Hepatic stellate cell (primary cell): ENCODE measurements at regions not wholly inside any gene's neighbourhood (a gene's known extent, or its start where the extent isn't known, plus 50 kb on each side); places are given as distances from the start of the nearest gene placed in this dataset.

Experiments
- DNase-seq: peaks from one replicate; pipeline ENCODE4 v3.0.0; 2011; ENCODE audit warnings: low spot score

DNA sequence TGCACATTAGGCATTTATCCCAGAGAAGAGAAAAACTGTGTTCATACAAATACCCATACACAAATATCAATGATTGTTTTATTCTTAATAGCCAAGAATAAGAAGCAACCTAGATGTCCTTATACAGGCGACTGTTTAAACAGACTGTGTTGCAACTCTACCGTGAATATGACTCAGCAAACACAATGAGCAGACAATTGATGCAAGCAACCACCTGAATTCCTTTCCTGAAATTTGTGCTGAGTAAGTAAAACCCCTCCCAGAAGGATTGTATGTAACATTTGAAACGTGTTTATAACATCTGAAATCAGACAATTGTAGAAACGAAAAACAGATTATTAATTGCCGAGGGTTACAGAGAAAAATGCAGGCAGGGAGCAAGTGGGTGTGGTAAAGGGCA, 621.9 kb upstream of the SOX11 start:
- DNase-seq = no peak

- DNase-seq = no peak
Measured at GRCh38 chr2:5074733-5075132, 617.5 kb upstream of the SOX11 start.

- DNase-seq = no peak
Measured at GRCh38 chr2:5076599-5076998, 615.6 kb upstream of the SOX11 start.

- no peak for DNase-seq
Measured at GRCh38 chr2:5077479-5078089, 614.6 kb upstream of the SOX11 start.

DNA sequence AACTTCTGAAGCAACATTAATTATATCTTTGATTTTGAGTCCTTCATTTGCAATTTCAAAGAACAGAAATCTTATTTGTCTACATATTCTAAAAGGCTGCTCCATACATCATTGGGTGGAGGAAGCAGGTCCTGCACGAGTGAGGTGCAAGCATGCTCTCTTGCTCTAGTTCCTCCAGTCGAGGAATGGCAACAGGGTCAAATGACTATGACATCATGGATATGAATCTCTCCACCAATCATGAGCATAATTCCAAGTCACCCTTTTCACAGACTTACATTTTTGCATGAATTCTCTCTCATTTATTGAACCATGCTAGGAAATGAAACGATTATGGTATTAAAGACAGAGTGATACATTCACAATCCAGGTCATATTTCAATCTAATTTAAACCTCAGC, 608.8 kb upstream of the SOX11 start:
- no peak for DNase-seq

DNA sequence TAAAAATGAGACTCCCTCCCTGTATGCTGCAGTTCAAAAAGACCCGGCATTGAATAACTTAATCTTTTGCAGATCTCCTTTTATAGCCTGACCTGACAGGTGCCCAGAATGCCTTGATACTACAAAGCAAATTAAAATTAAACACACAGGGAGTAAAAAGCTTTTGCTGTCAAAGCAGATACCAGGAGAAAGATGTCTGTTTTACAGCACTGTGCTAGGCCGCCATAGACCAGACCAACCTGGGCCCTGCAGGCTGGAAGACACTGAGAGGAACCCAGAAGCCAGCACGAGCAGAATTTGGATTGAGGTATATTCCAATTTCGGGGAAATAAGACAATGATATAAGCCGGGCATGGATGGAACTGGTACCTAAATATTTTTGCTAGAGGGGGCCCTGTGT, 602.8 kb upstream of the SOX11 start:
- no peak for DNase-seq

- no peak for DNase-seq
Measured at GRCh38 chr2:5093056-5093455, 599.1 kb upstream of the SOX11 start.

GRCh38 chr2:5093518-5093917, 598.7 kb upstream of the SOX11 start:
- DNase-seq = no peak

DNA sequence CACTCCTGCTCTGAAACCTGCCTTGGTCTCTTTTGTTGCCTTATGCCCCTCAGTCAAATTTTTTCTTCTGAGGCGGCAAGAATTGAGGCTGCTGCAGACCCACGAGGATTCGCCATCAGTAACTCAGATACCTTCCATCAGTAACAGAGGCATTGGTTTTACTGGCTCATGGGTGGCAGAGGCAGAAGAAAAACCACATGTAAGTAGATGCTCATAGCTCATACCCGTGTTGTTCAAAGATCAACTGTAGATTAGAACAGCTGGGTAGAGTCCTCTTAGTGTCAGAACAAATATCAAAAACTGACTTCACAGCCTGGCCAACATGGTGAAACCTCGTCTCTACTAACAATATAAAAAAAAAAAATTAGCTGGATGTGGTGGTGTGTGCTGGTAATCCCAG, 598.0 kb upstream of the SOX11 start:
- DNase-seq = no peak

GRCh38 chr2:5098286-5098685, 593.9 kb upstream of the SOX11 start:
- no peak for DNase-seq

- no peak for DNase-seq
Measured at GRCh38 chr2:5102823-5103222, 589.4 kb upstream of the SOX11 start.

DNA sequence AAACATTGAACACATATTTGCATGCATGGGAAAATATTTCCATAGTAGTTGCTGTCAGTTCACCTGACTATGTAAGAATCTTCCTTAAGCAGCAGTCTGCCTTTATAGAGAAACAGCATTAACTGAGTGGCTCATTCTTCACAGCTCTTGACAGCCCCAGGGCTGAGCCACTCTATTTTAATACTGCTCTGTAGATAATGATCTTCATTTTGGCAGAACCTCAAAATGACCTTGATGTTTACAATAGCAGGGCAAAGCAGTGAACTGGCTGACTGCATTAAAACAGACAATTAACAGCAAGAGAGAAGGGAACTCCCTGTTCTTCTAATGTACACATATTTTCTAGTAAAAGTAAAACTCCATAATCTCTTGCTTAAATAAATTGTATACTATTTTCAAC, 580.6 kb upstream of the SOX11 start:
- DNase-seq = no peak

- no peak for DNase-seq
Measured at GRCh38 chr2:5119046-5119445, 573.1 kb upstream of the SOX11 start.

DNA sequence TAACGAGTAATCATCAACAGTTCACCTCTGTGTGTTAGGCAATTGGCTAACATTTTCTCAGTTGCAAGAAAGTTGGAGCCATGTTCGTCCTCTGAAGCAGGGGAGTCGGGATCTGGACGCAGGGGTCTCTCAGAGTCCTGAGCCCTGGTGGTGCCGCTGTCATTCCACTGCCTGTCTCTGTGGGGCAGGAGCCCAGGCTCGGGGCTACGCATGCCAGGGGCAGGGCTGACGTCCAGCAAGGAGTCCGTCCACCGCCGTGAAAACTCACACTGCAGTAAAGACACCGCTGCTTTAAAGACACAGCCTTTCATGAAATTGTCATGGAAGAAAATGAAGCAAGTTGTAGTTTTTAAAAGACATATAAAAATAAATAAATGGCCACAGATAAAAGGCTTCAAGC, 571.1 kb upstream of the SOX11 start:
- no peak for DNase-seq

DNA sequence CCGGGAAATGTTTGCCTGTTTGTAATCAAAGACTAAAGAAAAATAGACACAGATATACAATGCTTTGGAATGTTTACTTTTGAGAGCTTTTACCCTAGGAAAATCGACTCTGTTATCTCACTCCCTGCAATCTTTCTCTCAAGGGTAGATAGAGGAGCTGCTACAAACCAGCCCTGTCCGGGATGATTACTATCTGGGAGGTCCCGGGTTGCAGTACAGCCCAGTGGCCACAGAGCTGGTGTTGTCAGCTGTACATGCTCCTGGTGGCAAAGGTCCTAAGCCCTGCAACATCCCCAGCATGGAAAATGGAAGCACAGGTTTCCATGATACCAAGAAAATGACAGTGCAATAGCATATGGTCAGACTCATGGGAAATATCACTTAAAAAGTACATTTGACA, 570.5 kb upstream of the SOX11 start:
- DNase-seq = no peak

DNA sequence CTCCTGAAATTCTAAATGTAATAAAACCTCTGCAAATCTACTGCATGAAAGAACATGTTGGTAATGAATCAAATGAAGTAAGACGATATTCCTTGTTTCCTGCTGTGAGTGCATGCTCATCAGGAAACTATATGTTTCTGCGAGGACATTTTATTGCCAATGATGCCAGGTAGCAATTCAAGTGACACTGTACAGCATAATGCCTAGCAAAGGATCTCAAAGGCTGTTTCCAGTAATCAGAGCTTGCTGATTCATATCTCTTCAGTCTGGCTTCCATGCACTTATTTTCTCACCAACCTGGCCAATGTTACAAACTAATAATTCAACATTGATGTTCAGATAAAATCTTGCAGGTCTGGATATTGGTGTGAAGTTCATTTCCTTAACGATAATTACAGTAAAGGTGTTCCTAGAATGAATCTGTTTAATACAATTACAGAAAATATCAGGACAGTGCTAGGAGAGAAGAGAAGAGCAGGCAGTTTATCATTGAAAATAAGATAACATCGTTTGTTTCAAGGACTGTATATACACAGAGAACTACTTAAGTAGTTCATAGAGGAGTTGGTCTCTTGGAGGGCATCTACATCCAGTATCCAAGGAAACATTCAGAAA, 568.5 kb upstream of the SOX11 start:
- DNase-seq = no peak

DNA sequence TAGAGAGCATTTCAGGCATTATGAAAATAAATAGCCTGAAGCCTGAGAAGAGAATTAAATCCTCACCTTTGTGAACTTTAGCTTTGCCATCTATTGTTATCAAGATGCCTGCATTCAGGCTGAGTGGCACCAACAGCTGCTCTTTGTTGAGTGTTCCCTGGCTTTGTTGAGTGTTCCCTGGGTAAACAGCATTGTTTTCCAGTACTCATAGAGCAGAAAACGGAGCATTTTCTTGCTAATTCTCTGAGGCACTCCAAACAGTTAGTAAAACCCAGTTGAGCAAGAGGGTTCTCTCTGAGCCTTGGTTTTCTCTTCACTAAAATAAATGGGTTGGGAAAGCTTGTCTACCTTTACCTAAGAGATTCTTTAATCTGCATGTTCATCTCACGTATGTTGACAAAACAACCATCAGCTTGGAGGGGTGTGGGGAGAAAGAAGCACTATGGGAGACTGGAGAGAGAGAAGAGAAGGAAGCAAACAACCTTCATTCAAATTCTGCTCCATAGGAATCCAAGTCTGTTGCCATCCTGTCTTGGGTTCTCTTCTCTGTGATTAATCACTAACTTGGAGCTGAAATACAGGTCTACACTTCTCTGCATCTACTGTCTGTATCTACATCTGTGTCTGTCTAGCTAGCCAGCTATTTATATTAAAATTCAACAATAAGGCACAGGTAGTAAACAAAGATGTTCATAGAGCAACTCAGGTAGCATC, 567.0 kb upstream of the SOX11 start:
- no peak for DNase-seq

DNA sequence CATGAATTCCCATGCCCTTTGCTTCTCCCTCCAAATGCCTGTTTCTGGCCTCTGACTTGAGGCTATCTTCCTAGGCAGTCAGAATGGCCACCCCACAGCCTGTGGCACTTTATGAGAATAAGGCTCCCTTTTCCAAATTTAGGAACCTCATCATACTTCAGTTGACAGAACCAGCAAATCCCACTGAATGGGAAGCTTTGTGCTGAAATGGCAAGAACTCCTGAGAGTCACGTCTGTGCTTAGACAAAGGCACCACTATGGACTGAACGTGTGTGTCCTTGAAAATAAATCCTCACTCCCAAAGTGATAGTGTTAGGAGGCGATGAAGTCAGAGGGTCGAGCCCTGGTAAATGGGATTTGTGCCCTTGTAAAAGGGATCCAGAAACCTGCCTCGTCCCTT, 559.9 kb upstream of the SOX11 start:
- no peak for DNase-seq

DNA sequence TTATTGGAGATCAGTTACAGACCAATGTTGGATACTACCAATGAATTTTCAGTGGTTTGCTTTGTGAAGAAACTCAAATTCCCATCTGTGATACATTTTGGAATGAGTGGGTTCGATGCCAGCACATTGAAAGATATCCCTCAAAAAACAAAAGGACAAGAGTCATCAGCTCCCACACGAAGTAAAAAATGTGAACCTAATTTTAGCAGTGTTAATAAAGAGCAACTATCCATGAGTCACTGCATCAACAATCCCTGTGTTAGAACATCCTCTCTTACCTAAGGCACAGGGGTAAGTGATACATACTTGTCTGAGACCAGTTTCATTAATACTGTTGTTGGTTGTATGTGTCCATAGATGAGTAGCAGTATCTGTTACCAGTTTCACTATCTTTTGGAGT, 551.8 kb upstream of the SOX11 start:
- DNase-seq = peak; percentile 11

DNA sequence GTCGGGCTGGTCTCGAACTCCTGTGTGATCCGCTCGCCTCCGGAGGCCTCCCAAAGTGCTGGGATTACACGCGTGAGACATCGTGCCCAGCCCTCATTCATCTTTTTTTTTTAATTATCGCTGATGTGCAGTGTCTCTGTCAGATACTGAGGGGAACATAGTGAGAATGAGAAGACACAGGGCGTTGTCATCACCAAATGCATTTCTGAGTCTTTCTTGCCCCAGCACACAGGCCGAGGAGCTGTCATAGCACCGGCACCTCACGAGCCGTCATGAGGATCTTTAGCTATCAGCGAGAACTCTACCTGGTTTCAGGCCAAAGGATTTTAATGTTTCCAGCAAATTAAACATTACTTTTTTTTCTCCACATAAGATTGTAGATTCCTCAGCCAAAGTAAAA, 548.0 kb upstream of the SOX11 start:
- no peak for DNase-seq

- no peak for DNase-seq
Measured at GRCh38 chr2:5145053-5145452, 547.1 kb upstream of the SOX11 start.

DNA sequence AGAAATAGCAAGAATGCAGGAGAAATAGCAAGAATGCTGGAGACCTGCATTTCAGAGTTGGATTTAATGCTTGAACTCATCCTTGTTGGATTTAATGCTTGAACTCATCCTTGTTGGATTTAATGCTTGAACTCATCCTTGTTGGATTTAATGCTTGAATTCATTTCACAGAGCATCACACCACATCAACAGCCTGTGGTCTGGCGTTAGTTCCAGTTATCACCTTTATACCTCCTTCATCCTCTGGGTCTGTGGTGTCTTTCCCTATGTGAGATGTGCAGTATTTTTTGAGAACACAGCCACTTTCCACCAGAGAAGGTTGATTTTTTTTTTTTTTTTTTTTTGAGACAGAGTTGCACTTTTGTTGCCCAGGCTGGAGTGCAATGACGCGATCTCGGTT, 546.4 kb upstream of the SOX11 start:
- DNase-seq = no peak

DNA sequence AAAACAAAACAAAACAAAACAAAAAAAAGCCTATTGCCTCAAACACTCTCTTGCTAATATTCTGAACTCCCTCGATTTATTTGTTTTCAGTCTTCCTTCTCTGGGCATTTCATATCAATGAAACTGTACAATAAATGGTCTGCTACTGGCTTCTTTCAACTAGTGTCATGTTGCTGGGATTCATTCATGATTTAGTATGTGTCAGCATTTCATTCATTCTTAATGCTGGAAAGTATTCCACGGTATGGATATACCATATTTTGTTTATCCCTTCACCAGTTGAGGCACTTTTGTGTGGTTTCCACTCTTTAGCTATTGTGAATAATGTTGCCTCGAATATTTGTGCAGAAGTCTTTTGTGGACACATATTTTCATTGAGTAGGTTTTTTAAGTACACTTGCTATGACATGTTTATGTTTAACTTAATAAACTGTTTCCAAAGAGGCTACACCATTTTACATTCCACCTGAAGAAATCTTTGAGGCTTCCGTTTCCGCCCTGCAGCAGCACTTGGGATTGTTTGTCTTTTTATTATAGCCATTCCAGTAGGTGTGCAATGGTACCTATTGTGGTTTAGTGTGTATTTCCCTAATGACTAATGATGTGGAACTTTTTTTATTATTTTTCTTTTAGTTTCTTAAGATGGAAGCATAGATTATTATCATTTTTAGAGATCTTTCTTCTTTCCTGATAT, 543.6 kb upstream of the SOX11 start:
- no peak for DNase-seq
